Upper lobe of left lung (tissue), 4 donors: ENCODE measurements at regions not wholly inside any gene's neighbourhood (a gene's known extent, or its start where the extent isn't known, plus 50 kb on each side); places are given as distances from the start of the nearest gene placed in this dataset.

Experiments
- CTCF ChIP-seq, 6 experiments: fragments of 450-650 bp in 4 of 6; fragments of 200-600 bp in 2 of 6; sonication (generic) in 2 of 6; IDR thresholded peaks; one replicate each; pipeline ENCODE4 v1.5.1; 2016 to 2019; ENCODE audit warnings: antibody characterized with exemption in 6 of 6
- POLR2A ChIP-seq, 4 donors: fragments of 450-650 bp; IDR thresholded peaks; one replicate each; pipeline ENCODE4 v1.5.1; 2016 to 2017; ENCODE audit warnings: antibody characterized with exemption in 4 of 4, mild to moderate bottlenecking in 2 of 4
- POLR2AphosphoS5 ChIP-seq, 2 donors: sonication (generic); formaldehyde crosslinking; IDR thresholded peaks; one replicate each; pipeline ENCODE4 v1.5.1; 2017; ENCODE audit warnings: antibody characterized with exemption in 2 of 2

- TF ChIP-seq CTCF (IDR thresholded peaks at IDR 0.05): no peak
- TF ChIP-seq POLR2AphosphoS5 (IDR thresholded peaks at IDR 0.05): no peak
- no peak for TF ChIP-seq POLR2A (IDR thresholded peaks at IDR 0.05)
Measured at GRCh38 chr11:98965775-98966174, 55.0 kb upstream of the CNTN5 start.
